GM12878 (cell line): ENCODE measurements at regions not wholly inside any gene's neighbourhood (a gene's known extent, or its start where the extent isn't known, plus 50 kb on each side); places are given as distances from the start of the nearest gene placed in this dataset.

Experiments used
- ATAC-seq: fragments of 200-7000 bp; cut with Tn5 transposase; 3 replicates; pipeline ENCODE4 v1.9.1; 2020; ENCODE audit warnings: mild to moderate bottlenecking, moderate library complexity
- BruUV-seq: library from RNA; stranded (reverse); fragments of 400-500 nt; replicated peaks from 2 replicates; lab custom pipeline; 2021; lab: Mats Ljungman, UMichigan
- CTCF ChIA-PET: fragments of 300-600 bp; sonication (Branson Sonifier 250); formaldehyde crosslinking; extraction: SDS; loops from one replicate; lab custom pipeline; 2021; ENCODE audit warnings: inconsistent platforms; lab: Yijun Ruan, JAX
- POLR2A ChIA-PET: fragments of 350-600 bp; formaldehyde crosslinking; extraction: SDS; loops from one replicate; lab custom pipeline; 2021; ENCODE audit warnings: inconsistent platforms; lab: Charles Lee
- RAD21 ChIA-PET: fragments of 300-600 bp; sonication (Branson Sonifier 250); formaldehyde crosslinking; loops from one replicate; lab custom pipeline; 2023; ENCODE audit warnings: antibody characterized with exemption; ENCODE audit not compliant: unreplicated experiment; lab: Charles Lee
- SMC1A ChIA-PET: fragments of 300-600 bp; sonication (Branson Sonifier 250); formaldehyde crosslinking; loops from one replicate; lab custom pipeline; 2023; ENCODE audit not compliant: unreplicated experiment, uncharacterized antibody; lab: Charles Lee
- DNase-seq: peaks from one replicate; pipeline ENCODE4 v3.0.0-alpha.2; 2011; ENCODE audit warnings: low read depth, low spot score
- FAIRE-seq: peaks from 3 replicates; lab custom pipeline; 2011; peaks lifted over from hg19 to GRCh38; lab: Jason Lieb, UNC
- H2AFZ ChIP-seq: 2 replicates; pipeline ENCODE4 v1.6.0; 2011; ENCODE audit warnings: low read depth, low read length, control low read depth; ENCODE audit not compliant: control insufficient read depth
- H3K27ac ChIP-seq: 2 replicates; pipeline ENCODE4 v1.5.1; 2011; ENCODE audit warnings: control low read depth; ENCODE audit not compliant: control insufficient read depth, insufficient read depth
- H3K27me3 ChIP-seq, 2 experiments: replicated peaks in 1 of 2; 2 replicates each; pipeline versions ENCODE4 v1.6.0 to v1.6.1; 2011; ENCODE audit warnings: low read length in 1 of 2; ENCODE audit not compliant: control insufficient read depth in 2 of 2, insufficient read depth in 2 of 2
- H3K36me3 ChIP-seq, 2 experiments: 2 replicates each; pipeline ENCODE4 v1.5.1; 2011; ENCODE audit warnings: low read length in 1 of 2; ENCODE audit not compliant: control insufficient read depth in 2 of 2, insufficient read depth in 2 of 2
- H3K4me1 ChIP-seq: 2 replicates; pipeline ENCODE4 v1.6.1; 2011; ENCODE audit warnings: mild to moderate bottlenecking, low read length, moderate library complexity, mixed read lengths; ENCODE audit not compliant: control insufficient read depth, insufficient read depth
- H3K4me2 ChIP-seq: 2 replicates; pipeline ENCODE4 v1.6.0; 2011; ENCODE audit warnings: control low read depth; ENCODE audit not compliant: control insufficient read depth, insufficient read depth
- H3K4me3 ChIP-seq: fragments of 200-600 bp; sonication (generic); 2 replicates; pipeline ENCODE4 v1.5.1; 2016
- H3K79me2 ChIP-seq: 2 replicates; pipeline ENCODE4 v1.6.0; 2011; ENCODE audit warnings: low read length; ENCODE audit not compliant: control insufficient read depth, insufficient read depth
- H3K9ac ChIP-seq: 2 replicates; pipeline ENCODE4 v1.8.0; 2011; ENCODE audit warnings: low read length, control low read depth, mixed read lengths; ENCODE audit not compliant: control insufficient read depth, insufficient read depth
- H3K9me3 ChIP-seq: replicated peaks from 3 replicates; pipeline ENCODE4 v1.5.1; 2011; ENCODE audit warnings: mild to moderate bottlenecking, low read length; ENCODE audit not compliant: control insufficient read depth, insufficient read depth
- H4K20me1 ChIP-seq: 2 replicates; pipeline ENCODE4 v1.6.0; 2011; ENCODE audit not compliant: control insufficient read depth, insufficient read depth
- BCL11A ChIP-seq: IDR thresholded peaks from 2 replicates; pipeline ENCODE4 v1.6.1; 2011; ENCODE audit warnings: low read depth, low read length
- CEBPZ ChIP-seq: fragments of 150-350 bp; IDR thresholded peaks from 2 replicates; pipeline ENCODE4 v1.6.1; 2016; ENCODE audit warnings: low read depth, low read length
- ESRRA ChIP-seq: IDR thresholded peaks from 2 replicates; pipeline ENCODE4 v1.6.1; 2012; ENCODE audit warnings: mild to moderate bottlenecking, low read length, improper control_type of control experiment
- EZH2 ChIP-seq: IDR thresholded peaks from 2 replicates; pipeline ENCODE4 v1.6.1; 2012; ENCODE audit warnings: low read depth, mild to moderate bottlenecking, control low read depth, inconsistent platforms, low read length, borderline replicate concordance; ENCODE audit not compliant: control insufficient read depth
- HDAC6 ChIP-seq: fragments of 200-600 bp; sonication (generic); IDR thresholded peaks from one replicate; pipeline ENCODE4 v1.8.0; 2017; ENCODE audit warnings: antibody characterized with exemption; ENCODE audit not compliant: unreplicated experiment
- NFXL1 ChIP-seq: fragments of 450-650 bp; IDR thresholded peaks from 2 replicates; pipeline ENCODE4 v1.6.1; 2017; ENCODE audit warnings: antibody characterized with exemption, mild to moderate bottlenecking, borderline replicate concordance
- NR2C1 ChIP-seq: fragments of 450-650 bp; IDR thresholded peaks from 2 replicates; pipeline ENCODE4 v1.6.1; 2017; ENCODE audit warnings: antibody characterized with exemption, mild to moderate bottlenecking, moderate library complexity
- PAX5 ChIP-seq: IDR thresholded peaks from 2 replicates; pipeline ENCODE4 v1.6.1; 2011; ENCODE audit warnings: low read depth, low read length, borderline replicate concordance
- SRF ChIP-seq, 2 experiments: IDR thresholded peaks; 2 replicates each; pipeline ENCODE4 v1.6.1; 2011; ENCODE audit warnings: low read depth in 2 of 2, low read length in 2 of 2, mild to moderate bottlenecking in 1 of 2, moderate library complexity in 1 of 2
- SUZ12 ChIP-seq: fragments of 200-600 bp; sonication (generic); IDR thresholded peaks from one replicate; pipeline ENCODE4 v1.6.1; 2018; ENCODE audit warnings: antibody characterized with exemption, mild to moderate bottlenecking; ENCODE audit not compliant: unreplicated experiment
- TAF1 ChIP-seq: IDR thresholded peaks from 2 replicates; pipeline ENCODE4 v1.6.1; 2011; ENCODE audit warnings: mild to moderate bottlenecking, low read depth, low read length, borderline replicate concordance
- TCF12 ChIP-seq: IDR thresholded peaks from 2 replicates; pipeline ENCODE4 v1.6.1; 2011; ENCODE audit warnings: low read depth, mild to moderate bottlenecking, low read length
- TCF3 ChIP-seq: IDR thresholded peaks from 2 replicates; pipeline ENCODE4 v1.6.1; 2012; ENCODE audit warnings: low read depth, mild to moderate bottlenecking, low read length, borderline replicate concordance; ENCODE audit not compliant: insufficient read depth
- USF2 ChIP-seq: IDR thresholded peaks from 2 replicates; pipeline ENCODE4 v1.6.1; 2011; ENCODE audit warnings: low read depth, low read length, improper control_type of control experiment, borderline replicate concordance
- ZNF622 ChIP-seq: fragments of 450-650 bp; IDR thresholded peaks from 2 replicates; pipeline ENCODE4 v1.6.1; 2017; ENCODE audit warnings: mild to moderate bottlenecking, inconsistent platforms
- WGBS: methylation state at CpG from one replicate; pipeline ENCODE4 v1.1.6; 2016; ENCODE audit warnings: low lambda C conversion rate; ENCODE audit not compliant: insufficient replicate concordance, insufficient coverage; ENCODE audit errors: missing lambda C conversion rate; 5-methylcytosine and 5-hydroxymethylcytosine counted together
- in situ Hi-C: fragments of 300-500 bp; cut with MboI; formaldehyde crosslinking; loops from 9 replicates; pipeline ENCODE4 v1.14.3; 2018; ENCODE audit warnings: mixed read lengths
- intact Hi-C: fragments of 100-400 bp; cut with micrococcal nuclease; formaldehyde crosslinking; loops from one replicate; pipeline ENCODE4 v1.14.2; 2022; ENCODE audit not compliant: unreplicated experiment

- Histone ChIP-seq H3K9ac (no peak overlapping the region), H3K27ac (no peak overlapping the region), H3K36me3 (no peaks in the 10 kb centered on the region), H2AFZ (no peak overlapping the region), H3K79me2 (no peaks in the 10 kb centered on the region), H3K4me1 (no peaks in the 10 kb centered on the region), H3K9me3 (no peaks in the 10 kb centered on the region), H4K20me1 (no peaks in the 10 kb centered on the region), H3K4me2 (no peak overlapping the region)
- no TSS peak for BruUV-seq
- RAD21 ChIA-PET = no interaction called here
- ATAC-seq (no peak), DNase-seq (no peak)
- POLR2A ChIA-PET = no interaction called here
- SMC1A ChIA-PET = no interaction called here
- TF ChIP-seq SRF (IDR thresholded peaks at IDR 0.05; ENCODE audit: low read depth in 2 of 2, low read length in 2 of 2) (no peak), NFXL1 (no peak), EZH2 (no peak), NR2C1 (no peak), ZNF622 (no peak), USF2 (no peak), TCF12 (no peak), BCL11A (no peak), PAX5 (no peak), HDAC6 (no peak), ESRRA (no peak), TCF3 (no peak), TAF1 (no peak), CEBPZ (no peak), SUZ12 (no peak)
- TF ChIP-seq, all 136 proteins: peak for 0
- no peak for FAIRE-seq
- in situ Hi-C loops = no loop called here
- intact Hi-C loops = no loop called here
- Histone ChIP-seq H3K4me3 (no peak overlapping the region), H3K27me3 (no peaks in the 10 kb centered on the region)
- WGBS = 18% methylated on average over 7 of the region's 8 CpGs
- CTCF ChIA-PET = no interaction called here
Observed at GRCh38 chr12:115687094-115687493, 590.4 kb downstream of the MED13L start.
